Right lobe of liver (tissue), 6 donors: ENCODE measurements at regions not wholly inside any gene's neighbourhood (a gene's known extent, or its start where the extent isn't known, plus 50 kb on each side); places are given as distances from the start of the nearest gene placed in this dataset.

Experiments used
- ATAC-seq, 4 donors: fragments of 200-7000 bp; cut with Tn5 transposase; one replicate each; pipeline ENCODE4 v1.9.1; 2020; ENCODE audit warnings: mild to moderate bottlenecking in 4 of 4, moderate library complexity in 4 of 4
- DNase-seq, 3 donors: peaks; one replicate each; pipeline ENCODE4 v3.0.0-alpha.2; 2020
- H3K27ac ChIP-seq, 3 donors: fragments of 200-600 bp; one replicate each; pipeline ENCODE4 v1.8.0; 2022
- H3K27me3 ChIP-seq, 2 donors: fragments of 200-600 bp; one replicate each; pipeline ENCODE4 v1.8.0; 2022
- H3K36me3 ChIP-seq, 4 donors: fragments of 200-600 bp; sonication (generic) in 1 of 4; one replicate each; pipeline versions ENCODE4 v1.5.1 to v1.8.0; 2017 to 2022; ENCODE audit warnings: control low read depth in 1 of 4
- H3K4me1 ChIP-seq, 4 donors: fragments of 200-600 bp; sonication (generic) in 1 of 4; one replicate each; pipeline versions ENCODE4 v1.5.1 to v1.8.0; 2017 to 2022; ENCODE audit warnings: control low read depth in 1 of 4
- H3K4me3 ChIP-seq, 3 donors: fragments of 200-600 bp; one replicate each; pipeline ENCODE4 v1.8.0; 2022
- H3K9me3 ChIP-seq, 4 donors: fragments of 200-600 bp; sonication (generic) in 1 of 4; one replicate each; pipeline versions ENCODE4 v1.5.1 to v1.8.0; 2017 to 2022; ENCODE audit warnings: control low read depth in 1 of 4
- POLR2A ChIP-seq: fragments of 450-650 bp; IDR thresholded peaks from one replicate; pipeline ENCODE4 v1.6.1; 2017; ENCODE audit warnings: antibody characterized with exemption, mild to moderate bottlenecking
- WGBS: methylation state at CpG from one replicate; pipeline ENCODE4 v1.1.6; 2018; ENCODE audit warnings: low coverage, low lambda C conversion rate; ENCODE audit not compliant: insufficient coverage; ENCODE audit errors: missing lambda C conversion rate; 5-methylcytosine and 5-hydroxymethylcytosine counted together
- intact Hi-C, 2 donors: fragments of 100-400 bp; cut with DNase I; formaldehyde crosslinking; loops; one replicate each; pipeline versions ENCODE4 v1.11.2 to v1.14.1; 2022
- TF ChIP-seq, protein P1 (sequence below), 4 donors: fragments of 200-600 bp in 3 of 4; fragments of 450-650 bp in 1 of 4; IDR thresholded peaks; one replicate each; pipeline versions ENCODE4 v1.5.1 to v1.8.0; 2016 to 2022; ENCODE audit warnings: antibody characterized with exemption in 4 of 4, mild to moderate bottlenecking in 2 of 4
- donor health status: DM: no; HTN: yes; CAD: no.
- donor health status: DM: no; HTN: no; CAD: no.
- donor health status: DM: no; HTN: no; CAD: no.
- donor health status: DM: no; HTN: yes; CAD: no.
- donor health status: DM: no; HTN: yes; CAD: no.

DNA sequence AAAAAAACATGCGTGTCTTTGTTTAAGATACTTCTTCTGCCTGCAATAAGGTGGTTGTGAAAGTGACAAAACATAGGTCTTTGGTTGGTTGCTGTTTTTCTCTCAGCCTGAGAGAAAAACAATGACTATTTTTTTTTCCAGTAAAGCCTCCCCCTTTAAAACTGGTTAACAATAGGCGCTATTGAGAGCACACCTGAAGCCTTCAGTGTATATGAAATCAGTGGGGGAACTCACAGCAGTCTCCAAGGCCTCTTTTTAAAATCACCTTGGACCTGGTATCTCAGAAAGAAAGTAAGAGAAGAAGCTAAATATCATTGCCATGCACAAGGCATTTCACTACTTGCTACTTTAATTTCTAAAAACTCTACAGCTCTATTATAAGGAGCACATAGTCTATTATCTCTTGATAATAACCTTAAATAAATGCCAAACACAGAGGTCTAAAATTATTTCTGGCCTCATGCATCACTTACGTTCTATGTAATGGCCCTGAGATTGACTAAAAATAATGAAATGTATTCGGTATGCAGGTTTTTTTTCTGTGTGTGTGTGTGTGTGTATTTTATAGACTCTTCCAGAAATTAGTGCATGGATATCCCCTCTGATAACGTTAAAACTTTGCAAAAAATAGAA is 544.4 kb downstream of the TDRD15 start:
- Histone ChIP-seq H3K4me3 (no peak overlapping the region), H3K27ac (no peak overlapping the region), H3K27me3 (no peaks in the 10 kb centered on the region), H3K4me1 (peaks cover 0 to 6% (median 0%) of the 10 kb centered on the region in 4 donors), H3K9me3 (no peaks in the 10 kb centered on the region), H3K36me3 (no peaks in the 10 kb centered on the region)
- no peak for DNase-seq
- intact Hi-C loops: no loop called here
- no peak for ATAC-seq
- TF ChIP-seq, protein P1, sequence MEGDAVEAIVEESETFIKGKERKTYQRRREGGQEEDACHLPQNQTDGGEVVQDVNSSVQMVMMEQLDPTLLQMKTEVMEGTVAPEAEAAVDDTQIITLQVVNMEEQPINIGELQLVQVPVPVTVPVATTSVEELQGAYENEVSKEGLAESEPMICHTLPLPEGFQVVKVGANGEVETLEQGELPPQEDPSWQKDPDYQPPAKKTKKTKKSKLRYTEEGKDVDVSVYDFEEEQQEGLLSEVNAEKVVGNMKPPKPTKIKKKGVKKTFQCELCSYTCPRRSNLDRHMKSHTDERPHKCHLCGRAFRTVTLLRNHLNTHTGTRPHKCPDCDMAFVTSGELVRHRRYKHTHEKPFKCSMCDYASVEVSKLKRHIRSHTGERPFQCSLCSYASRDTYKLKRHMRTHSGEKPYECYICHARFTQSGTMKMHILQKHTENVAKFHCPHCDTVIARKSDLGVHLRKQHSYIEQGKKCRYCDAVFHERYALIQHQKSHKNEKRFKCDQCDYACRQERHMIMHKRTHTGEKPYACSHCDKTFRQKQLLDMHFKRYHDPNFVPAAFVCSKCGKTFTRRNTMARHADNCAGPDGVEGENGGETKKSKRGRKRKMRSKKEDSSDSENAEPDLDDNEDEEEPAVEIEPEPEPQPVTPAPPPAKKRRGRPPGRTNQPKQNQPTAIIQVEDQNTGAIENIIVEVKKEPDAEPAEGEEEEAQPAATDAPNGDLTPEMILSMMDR (IDR thresholded peaks at IDR 0.05): no peak
- TF ChIP-seq POLR2A: no peak
- 63% methylated on average over 5 of the region's 5 CpGs for WGBS

DNA sequence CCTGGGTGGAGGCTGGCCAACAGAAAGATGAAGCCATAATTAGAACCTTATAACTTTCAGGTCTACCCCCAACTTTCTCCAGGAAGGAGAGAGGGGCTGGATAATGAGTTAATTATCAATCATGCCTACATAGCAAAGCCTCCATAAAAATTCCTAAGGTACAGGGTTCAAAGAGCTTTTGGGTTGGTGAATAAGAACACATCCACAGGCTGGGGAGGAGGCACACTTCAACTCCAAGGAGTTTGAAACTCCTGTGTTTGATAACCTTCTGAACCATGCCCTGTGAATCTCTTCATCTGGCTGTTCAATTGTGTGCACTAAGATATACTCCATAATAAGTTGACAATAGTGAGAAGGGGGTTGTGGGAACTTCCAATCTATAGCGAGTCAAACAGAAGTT is 552.3 kb downstream of the TDRD15 start:
- H3K9me3 ChIP-seq: no peaks in the 10 kb centered on the region
- 89% methylated on average over 1 of the region's 1 CpG for WGBS
- TF ChIP-seq, protein P1 (IDR thresholded peaks at IDR 0.05): no peak
- no peak for TF ChIP-seq POLR2A
- H3K4me3 ChIP-seq: no peak overlapping the region
- DNase-seq (no peak), ATAC-seq (no peak)
- no peaks in the 10 kb centered on the region for H3K36me3 ChIP-seq
- no peaks in the 10 kb centered on the region for H3K27me3 ChIP-seq
- intact Hi-C loops: no loop called here
- no peak overlapping the region for H3K27ac ChIP-seq
- H3K4me1 ChIP-seq: no peaks in the 10 kb centered on the region

DNA sequence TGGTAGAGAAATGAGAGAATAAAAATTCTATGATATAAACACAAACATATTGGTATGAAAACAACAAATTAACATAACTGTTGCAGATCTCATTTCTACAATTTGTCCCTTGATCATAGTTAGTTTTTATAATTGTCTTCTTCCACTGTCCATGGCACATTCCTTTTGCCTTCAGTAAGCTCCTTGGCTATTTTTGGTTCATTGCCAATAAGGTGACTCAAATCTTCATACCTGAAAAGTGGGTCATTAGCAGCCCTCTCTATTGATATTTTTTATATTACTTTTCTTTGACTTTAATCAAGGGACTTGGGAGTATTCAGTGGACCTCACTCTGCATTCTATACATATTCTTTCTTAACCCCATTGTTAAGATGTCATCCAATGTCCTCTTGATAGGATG is 552.9 kb downstream of the TDRD15 start:
- H3K27ac ChIP-seq: no peak overlapping the region
- H3K27me3 ChIP-seq: no peaks in the 10 kb centered on the region
- no peaks in the 10 kb centered on the region for H3K9me3 ChIP-seq
- no peak for ATAC-seq
- intact Hi-C loops: no loop called here
- H3K4me3 ChIP-seq: no peak overlapping the region
- H3K4me1 ChIP-seq: no peaks in the 10 kb centered on the region
- DNase-seq: no peak
- no peak for TF ChIP-seq POLR2A
- TF ChIP-seq, protein P1 (IDR thresholded peaks at IDR 0.05): no peak
- no peaks in the 10 kb centered on the region for H3K36me3 ChIP-seq

DNA sequence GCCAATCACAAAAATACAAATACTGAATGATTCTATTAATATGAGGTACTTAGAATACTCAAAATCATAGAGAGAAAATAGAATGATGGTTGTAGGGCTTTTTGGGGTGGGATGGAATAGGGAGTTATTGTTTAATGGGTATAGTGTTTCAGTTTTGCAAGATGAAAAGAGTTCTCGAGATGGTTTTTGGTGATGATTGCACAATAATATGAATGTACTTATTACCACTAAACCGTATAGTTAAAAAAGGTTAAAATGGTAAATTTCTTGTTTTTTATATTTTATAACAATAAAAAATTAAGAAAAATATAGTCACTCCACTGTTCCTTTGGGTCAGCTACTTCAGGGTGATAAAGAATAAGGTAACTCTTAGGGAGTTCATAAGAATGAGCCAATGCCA is 560.1 kb downstream of the TDRD15 start:
- intact Hi-C loops: no loop called here
- H3K4me1 ChIP-seq: no peaks in the 10 kb centered on the region
- H3K4me3 ChIP-seq: no peak overlapping the region
- H3K27me3 ChIP-seq: no peaks in the 10 kb centered on the region
- WGBS: 83% methylated on average over 2 of the region's 2 CpGs
- no peak overlapping the region for H3K27ac ChIP-seq
- H3K36me3 ChIP-seq: no peaks in the 10 kb centered on the region
- H3K9me3 ChIP-seq: no peaks in the 10 kb centered on the region
- DNase-seq (no peak), ATAC-seq (no peak)
- TF ChIP-seq, protein P1 (IDR thresholded peaks at IDR 0.05): no peak
- no peak for TF ChIP-seq POLR2A

DNA sequence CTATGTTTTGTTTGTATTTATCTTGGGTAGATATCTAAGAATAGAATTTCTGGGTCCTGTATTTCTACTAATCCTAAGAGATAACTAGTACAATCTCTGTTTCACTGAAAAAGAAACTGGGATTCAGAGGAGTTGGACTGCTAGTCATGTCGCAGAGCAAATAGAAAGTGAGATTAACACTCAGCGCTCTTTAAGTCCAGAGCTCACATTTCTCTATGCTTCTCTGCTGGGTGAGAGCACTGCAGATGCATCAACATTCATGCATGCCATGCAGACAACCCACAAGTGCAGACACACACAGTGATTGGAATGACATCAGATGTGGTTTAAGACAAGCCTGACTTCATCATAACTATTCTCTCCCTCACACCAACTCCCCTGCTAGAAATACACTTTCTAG is 563.8 kb downstream of the TDRD15 start:
- no peaks in the 10 kb centered on the region for H3K9me3 ChIP-seq
- ATAC-seq (no peak), DNase-seq (no peak)
- TF ChIP-seq POLR2A: no peak
- TF ChIP-seq, protein P1 (IDR thresholded peaks at IDR 0.05): no peak
- 88% methylated on average over 1 of the region's 2 CpGs for WGBS
- H3K4me3 ChIP-seq: no peak overlapping the region
- no peaks in the 10 kb centered on the region for H3K36me3 ChIP-seq
- H3K27ac ChIP-seq: no peak overlapping the region
- H3K4me1 ChIP-seq: no peaks in the 10 kb centered on the region
- intact Hi-C loops: no loop called here
- no peaks in the 10 kb centered on the region for H3K27me3 ChIP-seq
